MCF 10A (cell line): ENCODE measurements at regions not wholly inside any gene's neighbourhood (a gene's known extent, or its start where the extent isn't known, plus 50 kb on each side); places are given as distances from the start of the nearest gene placed in this dataset.
"Not testable (repeated sequence)": the region's sequence is repeated elsewhere in the genome, so short reads cannot be mapped to it uniquely, and the experiment has no call there.

Source experiments
- BruUV-seq: library from RNA; stranded (reverse); fragments of 400-500 nt; replicated peaks from 2 replicates; lab custom pipeline; 2021; lab: Mats Ljungman, UMichigan
- CTCF ChIA-PET: fragments of 300-600 bp; sonication (Branson Sonifier 250); formaldehyde crosslinking; extraction: SDS; loops from one replicate; lab custom pipeline; 2021; ENCODE audit warnings: antibody characterized with exemption, inconsistent platforms; lab: Yijun Ruan, JAX
- POLR2A ChIA-PET: fragments of 300-600, 350-650 bp; sonication (Branson Sonifier 250); formaldehyde crosslinking; extraction: SDS; loops from one replicate; lab custom pipeline; 2020; ENCODE audit warnings: antibody characterized with exemption, inconsistent platforms; lab: Yijun Ruan, JAX
- DNase-seq: peaks from one replicate; pipeline ENCODE4 v3.0.0-alpha.2; 2018; ENCODE audit not compliant: unreplicated experiment
- H3K27ac Mint-ChIP-seq: one replicate; pipeline ENCODE4 v1.8.0; 2022; ENCODE audit warnings: mild to moderate bottlenecking, low read depth, mixed read lengths; ENCODE audit not compliant: unreplicated experiment
- H3K27me3 Mint-ChIP-seq: one replicate; pipeline ENCODE4 v1.8.0; 2022; ENCODE audit warnings: mixed read lengths; ENCODE audit not compliant: insufficient read depth, unreplicated experiment
- H3K36me3 Mint-ChIP-seq: one replicate; pipeline ENCODE4 v1.8.0; 2022; ENCODE audit warnings: mild to moderate bottlenecking, moderate library complexity, mixed read lengths; ENCODE audit not compliant: insufficient read depth, unreplicated experiment
- H3K4me1 Mint-ChIP-seq: one replicate; pipeline ENCODE4 v1.8.0; 2022; ENCODE audit warnings: mixed read lengths; ENCODE audit not compliant: insufficient read depth, unreplicated experiment
- H3K4me3 Mint-ChIP-seq: one replicate; pipeline ENCODE4 v1.8.0; 2022; ENCODE audit warnings: mild to moderate bottlenecking, moderate library complexity, mixed read lengths; ENCODE audit not compliant: unreplicated experiment
- H3K9me3 Mint-ChIP-seq: one replicate; pipeline ENCODE4 v1.8.0; 2022; ENCODE audit warnings: mixed read lengths; ENCODE audit not compliant: unreplicated experiment
- intact Hi-C: fragments of 100-400 bp; cut with micrococcal nuclease; formaldehyde crosslinking; loops from 2 replicates; pipeline ENCODE4 v1.14.1; 2022
- TF ChIP-seq, protein P1 (sequence below): fragments of 200-600 bp; IDR thresholded peaks from one replicate; pipeline ENCODE4 v1.8.0; 2022; ENCODE audit warnings: antibody characterized with exemption, mild to moderate bottlenecking; ENCODE audit not compliant: unreplicated experiment

GRCh38 chrX:77076896-77077295 lies 370.3 kb upstream of the FGF16 start:
- no TSS peak for BruUV-seq
- CTCF ChIA-PET, result no interaction called here
- H3K4me3 Mint-ChIP-seq, result no peak overlapping the region
- POLR2A ChIA-PET, result no interaction called here
- TF ChIP-seq, protein P1, sequence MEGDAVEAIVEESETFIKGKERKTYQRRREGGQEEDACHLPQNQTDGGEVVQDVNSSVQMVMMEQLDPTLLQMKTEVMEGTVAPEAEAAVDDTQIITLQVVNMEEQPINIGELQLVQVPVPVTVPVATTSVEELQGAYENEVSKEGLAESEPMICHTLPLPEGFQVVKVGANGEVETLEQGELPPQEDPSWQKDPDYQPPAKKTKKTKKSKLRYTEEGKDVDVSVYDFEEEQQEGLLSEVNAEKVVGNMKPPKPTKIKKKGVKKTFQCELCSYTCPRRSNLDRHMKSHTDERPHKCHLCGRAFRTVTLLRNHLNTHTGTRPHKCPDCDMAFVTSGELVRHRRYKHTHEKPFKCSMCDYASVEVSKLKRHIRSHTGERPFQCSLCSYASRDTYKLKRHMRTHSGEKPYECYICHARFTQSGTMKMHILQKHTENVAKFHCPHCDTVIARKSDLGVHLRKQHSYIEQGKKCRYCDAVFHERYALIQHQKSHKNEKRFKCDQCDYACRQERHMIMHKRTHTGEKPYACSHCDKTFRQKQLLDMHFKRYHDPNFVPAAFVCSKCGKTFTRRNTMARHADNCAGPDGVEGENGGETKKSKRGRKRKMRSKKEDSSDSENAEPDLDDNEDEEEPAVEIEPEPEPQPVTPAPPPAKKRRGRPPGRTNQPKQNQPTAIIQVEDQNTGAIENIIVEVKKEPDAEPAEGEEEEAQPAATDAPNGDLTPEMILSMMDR, result no peak
- H3K27ac Mint-ChIP-seq, result no peak overlapping the region
- no peaks in the 10 kb centered on the region for H3K4me1 Mint-ChIP-seq
- intact Hi-C loops, result no loop called here
- no peaks in the 10 kb centered on the region for H3K27me3 Mint-ChIP-seq
- DNase-seq, result no peak
- H3K36me3 Mint-ChIP-seq, result no peaks in the 10 kb centered on the region
- H3K9me3 Mint-ChIP-seq, result peaks cover 38% of the 10 kb centered on the region

GRCh38 chrX:77081237-77081636 lies 366.0 kb upstream of the FGF16 start:
- BruUV-seq, CTCF ChIA-PET, H3K4me3 Mint-ChIP-seq, H3K36me3 Mint-ChIP-seq, H3K4me1 Mint-ChIP-seq, DNase-seq, POLR2A ChIA-PET, H3K27me3 Mint-ChIP-seq, intact Hi-C loops, H3K27ac Mint-ChIP-seq: not testable (repeated sequence)
- peaks cover 37% of the 10 kb centered on the region for H3K9me3 Mint-ChIP-seq

GRCh38 chrX:77085372-77085771 lies 361.8 kb upstream of the FGF16 start:
- no peaks in the 10 kb centered on the region for H3K36me3 Mint-ChIP-seq
- TF ChIP-seq, protein P1, result no peak
- ChIA-PET POLR2A (no interaction called here), CTCF (interaction anchor here (0.7 kb wide), 1 partner anchor 9 kb away, joined by 3 read pairs; no protein-coding TSS in a partner anchor)
- intact Hi-C loops, result no loop called here
- H3K4me1 Mint-ChIP-seq, result no peaks in the 10 kb centered on the region
- H3K27ac Mint-ChIP-seq, result no peak overlapping the region
- peaks cover 50% of the 10 kb centered on the region for H3K9me3 Mint-ChIP-seq
- no peak for DNase-seq
- no TSS peak for BruUV-seq
- H3K27me3 Mint-ChIP-seq, result no peaks in the 10 kb centered on the region
- H3K4me3 Mint-ChIP-seq, result no peak overlapping the region

DNA sequence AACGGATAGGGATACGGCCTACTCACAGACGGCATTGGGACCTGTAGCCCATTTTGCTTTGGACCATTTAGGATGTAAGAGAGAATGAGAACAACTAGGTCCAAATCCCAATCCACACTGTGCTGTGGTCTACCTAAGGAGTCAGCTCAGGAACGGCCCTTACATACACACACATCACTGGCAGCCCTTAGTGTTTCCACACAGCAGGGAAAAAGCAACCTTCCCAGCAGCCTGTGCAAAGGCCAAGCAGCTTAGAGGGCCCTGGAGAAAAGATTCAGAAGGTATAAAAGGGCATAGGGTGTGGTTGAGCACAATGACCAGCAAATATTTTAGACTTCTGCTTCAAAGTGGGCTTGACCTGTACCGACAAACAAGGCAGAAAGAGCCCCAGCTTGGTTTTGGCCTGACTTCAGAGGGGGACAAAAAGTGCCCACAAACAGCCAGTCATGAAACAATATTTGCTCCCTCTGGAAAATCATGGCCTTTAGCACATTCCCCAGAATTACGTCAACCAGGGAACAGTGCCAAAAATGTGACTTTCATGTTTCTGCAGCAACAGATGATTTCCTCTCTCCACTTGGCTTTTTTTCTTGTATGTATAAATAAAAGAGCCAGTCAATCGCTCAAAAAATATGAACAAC lies 359.5 kb upstream of the FGF16 start:
- intact Hi-C loops, result no loop called here
- H3K27me3 Mint-ChIP-seq, result no peaks in the 10 kb centered on the region
- no peaks in the 10 kb centered on the region for H3K4me1 Mint-ChIP-seq
- H3K36me3 Mint-ChIP-seq, result no peaks in the 10 kb centered on the region
- H3K4me3 Mint-ChIP-seq, result no peak overlapping the region
- ChIA-PET POLR2A (no interaction called here), CTCF (no interaction called here)
- BruUV-seq, result no TSS peak
- TF ChIP-seq, protein P1, result no peak
- H3K9me3 Mint-ChIP-seq, result peaks cover 49% of the 10 kb centered on the region
- DNase-seq, result peak; percentile 39
- no peak overlapping the region for H3K27ac Mint-ChIP-seq
